HG03103 (cell line): ENCODE measurements at regions not wholly inside any gene's neighbourhood (a gene's known extent, or its start where the extent isn't known, plus 50 kb on each side); places are given as distances from the start of the nearest gene placed in this dataset.
A peak's percentile ranks its signal among the peaks of the same experiment; 100 is the strongest.
"Not testable (repeated sequence)": the region's sequence is repeated elsewhere in the genome, so short reads cannot be mapped to it uniquely, and the experiment has no call there.

ENCODE experiments used
- ATAC-seq: cut with Tn5 transposase; IDR thresholded peaks from one replicate; pipeline ENCODE4 v1.9.1; 2021; ENCODE audit warnings: low read depth; ENCODE audit not compliant: unreplicated experiment

- ATAC-seq = no peak
These were observed 57.0 kb downstream of the MSTN start for GRCh38 chr2:190005513-190005912.

- ATAC-seq = no peak
These were observed 62.9 kb downstream of the MSTN start for GRCh38 chr2:189999661-190000060.

GRCh38 chr2:189998665-189999064 lies 63.9 kb downstream of the MSTN start:
- not testable (repeated sequence) for ATAC-seq

- no peak for ATAC-seq
These were observed 65.5 kb downstream of the MSTN start for GRCh38 chr2:189997016-189997415.

GRCh38 chr2:189995679-189996078 lies 66.8 kb downstream of the MSTN start:
- ATAC-seq = no peak

DNA sequence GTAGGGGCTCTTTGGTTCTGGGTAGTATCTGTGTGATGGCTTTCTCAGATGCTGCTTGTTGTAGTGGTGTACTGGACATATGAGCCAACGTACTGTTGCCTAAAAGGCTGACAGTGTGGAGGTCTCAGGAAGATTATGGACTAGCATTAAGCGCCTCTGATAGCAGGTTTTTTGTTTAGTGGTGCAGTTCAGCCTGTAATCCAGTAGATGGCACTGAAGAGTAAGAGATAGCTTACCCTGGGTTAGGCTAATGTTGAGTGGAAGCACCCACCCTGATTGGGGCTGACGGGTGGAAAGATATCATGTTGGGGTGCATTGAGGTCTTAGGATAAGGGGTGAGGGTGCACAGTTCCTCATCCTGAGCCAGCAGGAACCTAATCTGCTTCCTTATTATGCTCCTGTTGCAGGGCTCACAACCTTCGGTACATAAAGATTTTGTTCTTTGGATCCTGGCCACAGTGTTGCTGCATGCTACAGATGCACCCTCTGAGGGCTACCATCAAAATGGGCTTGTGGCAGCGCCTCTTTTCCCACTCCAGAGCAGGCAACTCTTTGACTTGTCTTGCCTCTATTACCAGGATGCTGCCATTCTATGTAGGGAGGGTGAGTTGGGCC lies 79.6 kb downstream of the MSTN start:
- no peak for ATAC-seq

DNA sequence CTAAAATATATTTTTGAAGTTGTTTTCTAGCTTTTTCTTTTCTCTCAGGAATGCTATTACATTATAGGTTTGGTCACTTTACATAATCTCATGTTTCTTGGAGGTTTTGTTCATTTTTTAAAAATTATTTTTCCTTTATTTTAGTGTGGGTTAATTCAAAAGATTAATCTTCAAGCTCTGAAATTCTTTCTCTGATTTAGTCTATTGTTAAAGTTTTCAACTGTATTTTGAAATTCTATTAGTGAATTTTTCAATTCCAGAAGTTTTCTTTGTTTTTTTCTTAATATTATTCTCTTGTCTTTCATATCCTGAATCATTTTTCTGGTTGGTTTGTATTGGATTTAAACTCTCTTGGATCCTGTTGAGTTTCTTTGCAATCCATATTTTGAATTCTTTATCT lies 80.4 kb downstream of the MSTN start:
- ATAC-seq = no peak

DNA sequence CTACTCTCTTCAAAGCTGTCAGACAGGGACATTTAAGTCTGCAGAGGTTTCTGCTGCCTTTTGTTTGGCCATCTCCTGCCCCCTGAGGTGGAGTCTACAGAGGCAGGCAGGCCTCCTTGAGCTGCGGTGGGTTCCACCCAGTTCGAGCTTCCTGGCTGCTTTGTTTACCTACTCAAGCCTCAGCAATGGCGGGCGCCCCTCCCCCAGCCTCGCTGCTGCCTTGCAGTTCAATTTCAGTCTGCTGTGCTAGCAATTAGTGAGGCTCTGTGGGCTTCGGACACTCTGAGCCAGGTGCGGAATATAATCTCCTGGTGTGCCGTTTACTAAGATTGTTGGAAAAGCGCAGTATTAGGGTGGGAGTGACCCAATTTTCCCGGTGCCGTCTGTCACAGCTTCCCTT lies 86.0 kb downstream of the MSTN start:
- ATAC-seq = not testable (repeated sequence)

DNA sequence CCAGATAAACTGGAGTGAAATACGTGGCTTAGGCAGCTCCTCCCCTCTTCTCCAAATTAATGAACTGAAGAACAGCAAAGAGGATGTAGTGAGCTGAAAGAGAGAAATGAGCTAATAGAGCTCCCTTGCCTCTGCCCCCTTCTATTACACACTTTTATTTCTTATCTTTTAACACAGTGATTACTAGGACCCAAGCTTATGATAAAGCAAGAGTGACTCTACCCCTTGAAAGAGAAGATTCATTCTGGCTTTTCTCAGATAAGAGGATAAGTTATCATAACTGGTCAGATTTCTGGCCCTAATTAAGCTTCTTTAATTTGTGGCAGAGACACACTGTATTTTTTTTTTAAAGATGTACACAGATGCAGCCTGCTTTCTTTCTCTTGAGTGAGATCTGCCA lies 102.2 kb downstream of the MSTN start:
- no peak for ATAC-seq

- ATAC-seq = no peak
These were observed 103.1 kb downstream of the MSTN start for GRCh38 chr2:189959450-189959849.

DNA sequence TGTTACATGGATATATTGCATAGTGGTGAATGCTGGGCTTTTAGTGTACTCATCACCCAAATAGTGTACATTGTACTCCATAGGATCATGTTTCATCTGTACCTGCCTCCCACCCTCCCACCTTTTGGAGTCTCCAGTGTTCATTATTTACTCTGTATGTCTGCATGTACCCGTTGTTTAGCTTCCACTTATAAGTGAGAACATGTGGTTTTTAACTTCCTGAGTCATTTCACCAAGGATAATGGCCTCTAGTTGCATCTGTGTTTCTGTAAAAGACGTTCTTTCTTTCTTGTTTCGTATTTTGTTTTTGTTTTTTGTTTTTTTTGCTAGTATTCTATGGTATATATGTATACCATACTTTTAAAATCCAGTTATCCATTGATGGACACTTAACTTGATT lies 107.5 kb downstream of the MSTN start:
- ATAC-seq = peak; percentile 40

GRCh38 chr2:189952536-189953109 lies 109.9 kb downstream of the MSTN start:
- peak; percentile 81 for ATAC-seq

GRCh38 chr2:189951791-189952535 lies 110.6 kb downstream of the MSTN start:
- peak; percentile 31 for ATAC-seq

DNA sequence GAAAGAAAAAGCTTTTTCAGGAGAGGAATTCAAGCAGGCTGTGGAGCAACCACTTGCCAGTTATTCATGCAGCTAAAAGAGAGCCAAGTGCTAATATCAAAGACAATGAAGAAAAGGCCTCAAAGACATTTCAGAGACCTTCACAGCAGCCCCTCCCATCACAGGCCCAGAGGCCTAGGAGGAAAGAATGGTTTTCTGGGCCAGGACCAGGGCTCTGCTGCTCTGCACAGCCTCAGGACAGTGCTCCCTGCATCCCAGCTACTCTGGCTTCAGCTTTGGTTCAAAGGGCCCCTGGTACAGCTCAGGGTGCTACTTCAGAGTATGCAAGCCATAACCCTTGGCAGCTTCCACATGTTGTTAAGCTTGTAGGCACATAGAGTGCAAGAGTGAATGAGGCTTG lies 119.5 kb downstream of the MSTN start:
- no peak for ATAC-seq

GRCh38 chr2:189940913-189941312 lies 121.6 kb downstream of the MSTN start:
- ATAC-seq = no peak

GRCh38 chr2:189937691-189938090 lies 124.8 kb downstream of the MSTN start:
- no peak for ATAC-seq

DNA sequence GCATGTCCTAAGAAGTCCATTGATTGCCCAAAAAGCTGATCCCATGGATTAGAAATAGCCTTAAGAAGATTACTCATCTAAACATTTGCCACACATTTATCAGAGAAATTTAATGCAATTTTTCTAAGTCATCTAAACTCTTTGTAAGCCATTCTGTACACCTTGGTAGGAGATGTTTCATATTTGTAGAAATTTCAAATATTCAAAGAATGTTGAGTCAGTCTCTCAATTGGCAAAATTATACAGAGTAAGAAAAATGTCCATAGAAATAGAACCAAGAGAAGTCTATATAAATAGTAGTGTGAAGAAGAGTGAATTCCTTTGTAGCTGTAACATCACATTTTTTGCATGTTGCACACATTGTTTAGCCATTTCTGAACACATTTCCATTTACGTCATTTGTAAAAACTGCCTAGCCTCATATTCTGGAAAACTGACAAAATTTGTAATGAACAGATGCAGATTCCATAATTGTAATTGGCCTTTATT lies 128.6 kb downstream of the MSTN start:
- no peak for ATAC-seq

DNA sequence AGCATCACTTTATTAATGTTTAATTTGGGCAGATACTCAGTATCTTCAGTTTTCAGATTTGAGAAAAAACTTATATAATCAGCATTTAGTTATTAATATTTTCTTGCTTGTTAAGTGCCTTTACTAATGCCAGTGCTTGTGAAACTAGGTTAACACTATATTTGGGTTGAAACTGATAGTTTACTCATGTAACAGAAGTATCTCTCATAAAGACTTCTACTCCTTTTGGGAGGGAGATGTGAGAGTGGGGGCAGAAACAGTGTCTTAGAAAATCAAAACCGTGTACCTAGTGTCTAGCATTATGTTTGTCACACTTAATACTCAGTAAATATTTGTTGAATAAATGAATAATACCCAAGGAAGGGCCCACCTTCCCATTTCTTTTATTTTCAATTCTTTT lies 129.5 kb downstream of the MSTN start:
- ATAC-seq = peak; percentile 84

DNA sequence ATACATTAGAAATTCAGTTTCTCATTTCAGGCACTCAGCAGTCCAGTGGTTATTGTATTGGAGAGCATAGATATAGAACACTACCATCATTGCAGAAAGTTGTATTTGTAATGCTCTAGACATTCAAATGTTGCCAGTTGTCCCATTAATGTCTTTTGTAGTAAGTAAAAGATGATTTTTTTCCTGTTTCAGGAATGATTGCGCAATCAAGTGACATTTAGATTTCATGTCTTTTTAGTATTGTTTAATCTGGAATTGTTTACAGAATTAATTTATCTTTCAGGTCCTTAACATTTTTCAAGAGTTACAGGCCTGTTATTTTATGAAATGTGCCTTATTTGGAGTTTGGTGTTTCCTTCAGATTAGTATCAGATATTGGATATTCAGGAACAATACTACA lies 134.7 kb downstream of the MSTN start:
- ATAC-seq = no peak
